H1 (cell line): ENCODE measurements at regions not wholly inside any gene's neighbourhood (a gene's known extent, or its start where the extent isn't known, plus 50 kb on each side); places are given as distances from the start of the nearest gene placed in this dataset.

ENCODE experiments used
- CTCF ChIA-PET: fragments of 300-600 bp; sonication (Branson Sonifier 250); formaldehyde crosslinking; loops from one replicate; lab custom pipeline; 2021; ENCODE audit not compliant: partially characterized antibody; lab: Charles Lee
- POLR2A ChIA-PET: fragments of 300-600 bp; sonication (Branson Sonifier 250); formaldehyde crosslinking; loops from one replicate; lab custom pipeline; 2021; ENCODE audit warnings: inconsistent platforms; ENCODE audit not compliant: partially characterized antibody; lab: Charles Lee
- DNase-seq, 2 experiments: peaks; one replicate each; pipeline versions ENCODE4 v3.0.0 to v3.0.0-alpha.2; 2010 to 2022; ENCODE audit warnings: low spot score in 2 of 2, low read depth in 1 of 2, mixed read lengths in 1 of 2
- FAIRE-seq: peaks from 2 replicates; lab custom pipeline; 2011; peaks lifted over from hg19 to GRCh38; lab: Jason Lieb, UNC
- H2AFZ ChIP-seq: 2 replicates; pipeline ENCODE4 v1.8.1; 2012; ENCODE audit warnings: low read length, inconsistent platforms
- H2AK5ac ChIP-seq: 2 replicates; pipeline ENCODE4 v1.6.1; 2013; ENCODE audit warnings: low read depth, low read length
- H2BK120ac ChIP-seq: replicated peaks from 2 replicates; pipeline ENCODE3; 2013; ENCODE audit warnings: low read depth, low read length, inconsistent platforms
- H2BK12ac ChIP-seq: 2 replicates; pipeline ENCODE4 v1.6.1; 2013; ENCODE audit warnings: low read depth, low read length
- H2BK15ac ChIP-seq: 2 replicates; pipeline ENCODE4 v1.6.1; 2013; ENCODE audit warnings: low read length
- H2BK20ac ChIP-seq: 2 replicates; pipeline ENCODE4 v1.6.1; 2013; ENCODE audit warnings: low read length
- H2BK5ac ChIP-seq: 2 replicates; pipeline ENCODE4 v1.6.1; 2013; ENCODE audit warnings: low read depth, low read length
- H3K14ac ChIP-seq: 2 replicates; pipeline ENCODE4 v1.6.1; 2013; ENCODE audit warnings: inconsistent platforms; ENCODE audit not compliant: insufficient read length
- H3K18ac ChIP-seq: 2 replicates; pipeline ENCODE4 v1.6.1; 2013; ENCODE audit warnings: low read length; ENCODE audit errors: extremely low read depth
- H3K23ac ChIP-seq: 2 replicates; pipeline ENCODE4 v1.6.1; 2013; ENCODE audit warnings: inconsistent platforms; ENCODE audit not compliant: insufficient read length
- H3K23me2 ChIP-seq: 2 replicates; pipeline ENCODE4 v1.6.1; 2013; ENCODE audit warnings: low read depth, low read length
- H3K27ac ChIP-seq: 2 replicates; pipeline ENCODE4 v1.6.1; 2011; ENCODE audit warnings: low read depth, low read length, inconsistent platforms
- H3K27me3 ChIP-seq, 4 experiments: replicated peaks in 1 of 4; 1 replicate in 1 of 4; 2 replicates in 3 of 4; pipeline versions ENCODE4 v1.6.1 to v1.8.1; 2011 to 2013; ENCODE audit warnings: low read length in 3 of 4, mild to moderate bottlenecking in 3 of 4, inconsistent platforms in 2 of 4, mixed read lengths in 2 of 4, moderate library complexity in 1 of 4; ENCODE audit not compliant: control insufficient read depth in 3 of 4, insufficient read depth in 3 of 4; ENCODE audit errors: extremely low read depth in 1 of 4
- H3K36me3 ChIP-seq, 4 experiments: 2 replicates each; pipeline versions ENCODE4 v1.6.1 to v1.8.1; 2011 to 2013; ENCODE audit warnings: mild to moderate bottlenecking in 4 of 4, low read length in 3 of 4, moderate library complexity in 2 of 4, control low read depth in 1 of 4, inconsistent platforms in 1 of 4; ENCODE audit not compliant: insufficient read depth in 4 of 4, control insufficient read depth in 2 of 4
- H3K4ac ChIP-seq: replicated peaks from 2 replicates; pipeline ENCODE3; 2013; ENCODE audit warnings: low read length, low read depth, mixed read lengths, inconsistent platforms; ENCODE audit not compliant: insufficient read length
- H3K4me1 ChIP-seq, 4 experiments: replicated peaks in 1 of 4; 1 replicate in 1 of 4; 2 replicates in 3 of 4; pipeline versions ENCODE4 v1.6.1 to v1.8.1; 2011 to 2013; ENCODE audit warnings: low read length in 3 of 4, inconsistent platforms in 2 of 4, mixed read lengths in 1 of 4; ENCODE audit not compliant: insufficient read depth in 4 of 4, control insufficient read depth in 3 of 4
- H3K4me2 ChIP-seq, 2 experiments: 2 replicates each; pipeline versions ENCODE4 v1.6.1 to v1.8.1; 2011 to 2013; ENCODE audit warnings: low read depth in 2 of 2, low read length in 2 of 2, control low read depth in 1 of 2, inconsistent platforms in 1 of 2, mild to moderate bottlenecking in 1 of 2; ENCODE audit not compliant: insufficient read depth in 1 of 2
- H3K4me3 ChIP-seq, 4 experiments: fragments of 200-600, 300-600 bp in 1 of 4; sonication (generic), shearing (Covaris generic), sonication (Bioruptor Twin) in 1 of 4; 2 replicates each; pipeline versions ENCODE4 v1.5.1 to v1.8.1; 2011 to 2016; ENCODE audit warnings: low read length in 4 of 4, low read depth in 3 of 4, control low read depth in 2 of 4, inconsistent platforms in 2 of 4, mild to moderate bottlenecking in 2 of 4, mixed read lengths in 1 of 4, moderate library complexity in 1 of 4; ENCODE audit not compliant: insufficient read depth in 2 of 4; ENCODE audit errors: extremely low read depth in 1 of 4
- H3K56ac ChIP-seq: replicated peaks from 2 replicates; pipeline ENCODE3; 2013; ENCODE audit warnings: low read depth, mild to moderate bottlenecking, mixed read lengths, low read length, inconsistent platforms; ENCODE audit not compliant: insufficient read length
- H3K79me1 ChIP-seq: 2 replicates; pipeline ENCODE4 v1.6.1; 2013; ENCODE audit warnings: low read depth, low read length, control low read depth
- H3K79me2 ChIP-seq, 2 experiments: 2 replicates each; pipeline versions ENCODE4 v1.6.1 to v1.8.1; 2012 to 2013; ENCODE audit warnings: low read length in 2 of 2, mild to moderate bottlenecking in 2 of 2, inconsistent platforms in 1 of 2; ENCODE audit not compliant: insufficient read depth in 2 of 2, control insufficient read depth in 1 of 2
- H3K9ac ChIP-seq, 4 experiments: replicated peaks in 1 of 4; 1 replicate in 1 of 4; 2 replicates in 3 of 4; pipeline versions ENCODE4 v1.6.1 to v1.8.1; 2011 to 2013; ENCODE audit warnings: low read depth in 3 of 4, low read length in 3 of 4, control low read depth in 2 of 4, mild to moderate bottlenecking in 2 of 4, moderate library complexity in 2 of 4, inconsistent platforms in 1 of 4; ENCODE audit errors: extremely low read depth in 1 of 4
- H3K9me3 ChIP-seq, 2 experiments: 2 replicates each; pipeline versions ENCODE4 v1.6.1 to v1.8.1; 2012 to 2013; ENCODE audit warnings: mild to moderate bottlenecking in 2 of 2, moderate library complexity in 2 of 2, control low read depth in 1 of 2, inconsistent platforms in 1 of 2, low read depth in 1 of 2, low read length in 1 of 2, mixed read lengths in 1 of 2; ENCODE audit not compliant: insufficient read depth in 2 of 2
- H4K20me1 ChIP-seq, 2 experiments: replicated peaks in 1 of 2; 2 replicates each; pipeline versions ENCODE3 to v1.8.1; 2011 to 2013; ENCODE audit warnings: inconsistent platforms in 2 of 2, low read length in 2 of 2, mild to moderate bottlenecking in 1 of 2; ENCODE audit not compliant: insufficient read depth in 2 of 2, control insufficient read depth in 1 of 2
- H4K5ac ChIP-seq: 2 replicates; pipeline ENCODE4 v1.6.1; 2013; ENCODE audit warnings: low read length, low read depth, mixed read lengths, inconsistent platforms; ENCODE audit not compliant: insufficient read length
- H4K8ac ChIP-seq: 2 replicates; pipeline ENCODE4 v1.8.0; 2013; ENCODE audit warnings: mild to moderate bottlenecking, moderate library complexity, low read length, inconsistent platforms; ENCODE audit not compliant: insufficient read depth; ENCODE audit errors: extremely low read depth
- H4K91ac ChIP-seq: replicated peaks from 2 replicates; pipeline ENCODE3; 2013; ENCODE audit warnings: low read length, mixed read lengths, inconsistent platforms; ENCODE audit not compliant: insufficient read length
- CHD2 ChIP-seq: IDR thresholded peaks from 2 replicates; pipeline ENCODE4 v1.6.1; 2012; ENCODE audit warnings: low read length, improper control_type of control experiment
- EGR1 ChIP-seq: IDR thresholded peaks from 2 replicates; pipeline ENCODE4 v1.6.1; 2011; ENCODE audit warnings: low read depth, low read length, borderline replicate concordance
- GABPA ChIP-seq: IDR thresholded peaks from 2 replicates; pipeline ENCODE4 v1.6.1; 2011; ENCODE audit warnings: mild to moderate bottlenecking, low read length, moderate library complexity, borderline replicate concordance; ENCODE audit not compliant: insufficient read depth
- KDM1A ChIP-seq: fragments of 200-600, 300-600 bp; sonication (generic); IDR thresholded peaks from 2 replicates; pipeline ENCODE4 v1.7.1; 2016; ENCODE audit warnings: mild to moderate bottlenecking, low read length, borderline replicate concordance
- KDM4A ChIP-seq: IDR thresholded peaks from one replicate; pipeline ENCODE4 v1.7.1; 2012; ENCODE audit warnings: low read depth, mild to moderate bottlenecking, moderate library complexity, low read length, inconsistent platforms; ENCODE audit not compliant: severe bottlenecking
- POLR2A ChIP-seq, 2 experiments: IDR thresholded peaks; 1 replicate in 1 of 2; 2 replicates in 1 of 2; pipeline ENCODE4 v1.6.1; 2011; ENCODE audit warnings: low read depth in 2 of 2, low read length in 2 of 2, mild to moderate bottlenecking in 2 of 2; ENCODE audit errors: control extremely low read depth in 1 of 2
- POU5F1 ChIP-seq: IDR thresholded peaks from 2 replicates; pipeline ENCODE4 v1.6.1; 2011; ENCODE audit warnings: low read depth, mild to moderate bottlenecking, low read length, moderate library complexity
- RFX5 ChIP-seq: IDR thresholded peaks from 2 replicates; pipeline ENCODE4 v1.6.1; 2011; ENCODE audit warnings: low read depth, low read length, improper control_type of control experiment, borderline replicate concordance
- SAP30 ChIP-seq: fragments of 300-600 bp; sonication (generic); IDR thresholded peaks from 2 replicates; pipeline ENCODE4 v1.7.1; 2012; ENCODE audit warnings: low read length, moderate library complexity, mild to moderate bottlenecking, inconsistent platforms; ENCODE audit not compliant: insufficient read depth, insufficient replicate concordance
- SP2 ChIP-seq: IDR thresholded peaks from 2 replicates; pipeline ENCODE4 v1.6.1; 2012; ENCODE audit warnings: mild to moderate bottlenecking, low read length, inconsistent platforms
- TEAD4 ChIP-seq: IDR thresholded peaks from 2 replicates; pipeline ENCODE4 v1.6.1; 2012; ENCODE audit warnings: low read depth, low read length, inconsistent platforms, mixed read lengths
- ZNF274 ChIP-seq: IDR thresholded peaks from 2 replicates; pipeline ENCODE4 v1.7.0; 2012; ENCODE audit warnings: low read length, borderline replicate concordance; ENCODE audit errors: extremely low read depth
- WGBS, 2 experiments: shearing (Covaris generic) in 1 of 2; methylation state at CpG; one replicate each; pipeline versions ENCODE4 v1.1.6 to v1.1.7; 2013 to 2015; ENCODE audit warnings: low lambda C conversion rate in 2 of 2, mixed read lengths in 2 of 2, inconsistent platforms in 1 of 2, low coverage in 1 of 2, missing lambda C conversion rate in 1 of 2; ENCODE audit not compliant: insufficient replicate concordance in 2 of 2, insufficient coverage in 1 of 2, insufficient read length in 1 of 2; ENCODE audit errors: extremely low coverage in 1 of 2, missing lambda C conversion rate in 1 of 2; 5-methylcytosine and 5-hydroxymethylcytosine counted together
- TF ChIP-seq, protein P1 (sequence below): IDR thresholded peaks from 2 replicates; pipeline ENCODE4 v1.6.1; 2011; ENCODE audit warnings: low read length, improper control_type of control experiment
- TF ChIP-seq, protein P2 (sequence below): IDR thresholded peaks from 2 replicates; pipeline ENCODE4 v1.6.1; 2012; ENCODE audit warnings: inconsistent platforms

DNA sequence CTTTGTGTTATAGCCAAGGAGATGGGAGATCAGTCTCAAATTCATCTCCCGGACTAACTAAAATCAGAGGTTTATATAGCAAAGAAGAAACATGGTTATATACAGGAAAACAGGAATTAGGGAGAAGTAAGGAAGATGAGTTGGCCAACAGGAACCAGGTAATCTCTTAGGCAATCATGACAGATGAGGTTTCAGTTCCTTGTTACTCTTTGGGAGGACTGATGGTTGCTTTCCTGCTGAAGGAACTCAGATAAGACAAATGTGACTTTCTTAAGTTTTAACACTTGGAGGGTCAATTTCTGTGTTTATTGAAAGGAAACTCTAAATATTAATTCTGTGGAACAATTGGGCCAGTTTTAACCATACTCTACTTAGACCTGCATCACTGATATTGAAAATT lies 1072.0 kb upstream of the CNTN5 start:
- no peak overlapping the region for H3K14ac ChIP-seq
- H3K23ac ChIP-seq = no peak overlapping the region
- H4K91ac ChIP-seq = no peak overlapping the region
- H4K5ac ChIP-seq = no peak overlapping the region
- ChIA-PET POLR2A (no interaction called here), CTCF (no interaction called here)
- H2AK5ac ChIP-seq = no peak overlapping the region
- H2BK5ac ChIP-seq = no peak overlapping the region
- H3K9me3 ChIP-seq = 0 out of 4 replicates have a peak, but pooled peaks cover 0 to 4% of the 10 kb centered on the region in 2 experiments
- H3K27me3 ChIP-seq = no peaks in the 10 kb centered on the region
- no peak overlapping the region for H2BK20ac ChIP-seq
- no peak overlapping the region for H2BK120ac ChIP-seq
- no peak overlapping the region for H3K4me3 ChIP-seq
- H2AFZ ChIP-seq = no peak overlapping the region
- H3K36me3 ChIP-seq = no peaks in the 10 kb centered on the region
- no peak overlapping the region for H3K56ac ChIP-seq
- H3K79me2 ChIP-seq = no peaks in the 10 kb centered on the region
- no peak overlapping the region for H3K4me2 ChIP-seq
- H3K23me2 ChIP-seq = no peaks in the 10 kb centered on the region
- H2BK12ac ChIP-seq = no peak overlapping the region
- H3K4ac ChIP-seq = no peak overlapping the region
- no peak overlapping the region for H2BK15ac ChIP-seq
- no peak overlapping the region for H4K8ac ChIP-seq
- 0% methylated on average over 1 of the region's 1 CpG; no CpG with 5 or more reads in 1 of the 2 experiments for WGBS, 2 experiments
- no peak overlapping the region for H3K9ac ChIP-seq
- no peak overlapping the region for H3K27ac ChIP-seq
- DNase-seq (no peak), FAIRE-seq (no peak)
- H3K79me1 ChIP-seq = no peaks in the 10 kb centered on the region
- H4K20me1 ChIP-seq = no peaks in the 10 kb centered on the region
- no peak overlapping the region for H3K18ac ChIP-seq
- no peaks in the 10 kb centered on the region for H3K4me1 ChIP-seq
- TF ChIP-seq POU5F1 = no peak
- TF ChIP-seq GABPA = no peak
- TF ChIP-seq SP2 = no peak
- TF ChIP-seq TEAD4 = no peak
- TF ChIP-seq POLR2A (IDR thresholded peaks at IDR 0.05; ENCODE audit: control extremely low read depth in 1 of 2, low read depth in 2 of 2, low read length in 2 of 2) = no peak
- no peak for TF ChIP-seq CHD2
- TF ChIP-seq KDM4A = no peak
- TF ChIP-seq, protein P1, sequence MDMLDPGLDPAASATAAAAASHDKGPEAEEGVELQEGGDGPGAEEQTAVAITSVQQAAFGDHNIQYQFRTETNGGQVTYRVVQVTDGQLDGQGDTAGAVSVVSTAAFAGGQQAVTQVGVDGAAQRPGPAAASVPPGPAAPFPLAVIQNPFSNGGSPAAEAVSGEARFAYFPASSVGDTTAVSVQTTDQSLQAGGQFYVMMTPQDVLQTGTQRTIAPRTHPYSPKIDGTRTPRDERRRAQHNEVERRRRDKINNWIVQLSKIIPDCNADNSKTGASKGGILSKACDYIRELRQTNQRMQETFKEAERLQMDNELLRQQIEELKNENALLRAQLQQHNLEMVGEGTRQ = no peak
- no peak for TF ChIP-seq KDM1A
- TF ChIP-seq SAP30 = no peak
- no peak for TF ChIP-seq RFX5
- no peak for TF ChIP-seq ZNF274
- no peak for TF ChIP-seq EGR1
- TF ChIP-seq, protein P2, sequence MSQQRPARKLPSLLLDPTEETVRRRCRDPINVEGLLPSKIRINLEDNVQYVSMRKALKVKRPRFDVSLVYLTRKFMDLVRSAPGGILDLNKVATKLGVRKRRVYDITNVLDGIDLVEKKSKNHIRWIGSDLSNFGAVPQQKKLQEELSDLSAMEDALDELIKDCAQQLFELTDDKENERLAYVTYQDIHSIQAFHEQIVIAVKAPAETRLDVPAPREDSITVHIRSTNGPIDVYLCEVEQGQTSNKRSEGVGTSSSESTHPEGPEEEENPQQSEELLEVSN = no peak
